HEK293 (cell line): ENCODE measurements at regions not wholly inside any gene's neighbourhood (a gene's known extent, or its start where the extent isn't known, plus 50 kb on each side); places are given as distances from the start of the nearest gene placed in this dataset.

ENCODE experiments used
- CTCF ChIA-PET: fragments of 350-600 bp; formaldehyde crosslinking; extraction: SDS; loops from one replicate; lab custom pipeline; 2021; ENCODE audit warnings: antibody characterized with exemption; lab: Yijun Ruan, JAX
- POLR2A ChIA-PET: fragments of 300-600 bp; formaldehyde crosslinking; extraction: SDS; loops from one replicate; lab custom pipeline; 2020; ENCODE audit warnings: antibody characterized with exemption, inconsistent platforms; lab: Yijun Ruan, JAX
- H3K27ac ChIP-seq: fragments of 200-500 bp; sonication (Bioruptor generic); 2 replicates; pipeline ENCODE4 v1.5.1; 2014; ENCODE audit warnings: low read depth, low read length, control low read depth, inconsistent platforms; ENCODE audit errors: extremely low read depth
- H3K36me3 ChIP-seq, 2 experiments: fragments of 200-500 bp in 1 of 2; sonication (Bioruptor generic) in 1 of 2; 1 replicate in 1 of 2; 2 replicates in 1 of 2; pipeline ENCODE4 v1.5.1; 2014 to 2017; ENCODE audit warnings: inconsistent platforms in 2 of 2, low read length in 2 of 2; ENCODE audit not compliant: control insufficient read depth in 2 of 2, insufficient read depth in 1 of 2
- H3K4me1 ChIP-seq: fragments of 200-500 bp; sonication (Bioruptor generic); 2 replicates; pipeline ENCODE4 v1.5.1; 2014; ENCODE audit warnings: mild to moderate bottlenecking, low read length, inconsistent platforms; ENCODE audit not compliant: control insufficient read depth, insufficient read depth
- H3K4me3 ChIP-seq: 2 replicates; pipeline ENCODE4 v1.5.1; 2011; ENCODE audit warnings: low read depth, mild to moderate bottlenecking, control low read depth, low read length, moderate library complexity
- H3K9me3 ChIP-seq: fragments of 200-500 bp; sonication (Bioruptor generic); 2 replicates; pipeline ENCODE4 v1.5.1; 2014; ENCODE audit warnings: low read depth, low read length, inconsistent platforms; ENCODE audit not compliant: control insufficient read depth, insufficient read depth
- OSR2 ChIP-seq: fragments of 450-650 bp; formaldehyde crosslinking; IDR thresholded peaks from 2 replicates; pipeline ENCODE4 v1.5.1; 2016; ENCODE audit warnings: missing biosample characterization, missing genetic modification characterization
- PRDM1 ChIP-seq: fragments of 450-650 bp; formaldehyde crosslinking; IDR thresholded peaks from 2 replicates; pipeline ENCODE4; 2016; ENCODE audit warnings: missing biosample characterization, missing genetic modification characterization
- SCRT2 ChIP-seq: fragments of 450-650 bp; formaldehyde crosslinking; IDR thresholded peaks from 2 replicates; pipeline ENCODE4 v1.5.1; 2016; ENCODE audit warnings: missing biosample characterization, missing genetic modification characterization
- SP7 ChIP-seq: fragments of 450-650 bp; formaldehyde crosslinking; IDR thresholded peaks from 2 replicates; pipeline ENCODE4 v1.5.1; 2016; ENCODE audit warnings: missing biosample characterization, missing genetic modification characterization
- TRIM28 ChIP-seq: IDR thresholded peaks from 2 replicates; pipeline ENCODE4 v1.6.1; 2011; ENCODE audit warnings: low read length, control low read depth, borderline replicate concordance
- ZNF155 ChIP-seq: fragments of 450-650 bp; formaldehyde crosslinking; IDR thresholded peaks from 2 replicates; pipeline ENCODE4 v1.5.1; 2016; ENCODE audit warnings: missing biosample characterization, missing genetic modification characterization
- ZNF175 ChIP-seq: fragments of 450-650 bp; formaldehyde crosslinking; IDR thresholded peaks from 2 replicates; pipeline ENCODE4 v1.5.1; 2016; ENCODE audit warnings: missing biosample characterization, missing genetic modification characterization
- ZNF239 ChIP-seq: fragments of 450-650 bp; formaldehyde crosslinking; IDR thresholded peaks from 2 replicates; pipeline ENCODE4 v1.5.1; 2016; ENCODE audit warnings: missing biosample characterization, missing genetic modification characterization
- ZNF311 ChIP-seq: fragments of 450-650 bp; formaldehyde crosslinking; IDR thresholded peaks from 2 replicates; pipeline ENCODE4 v1.5.1; 2017; ENCODE audit warnings: missing biosample characterization, missing genetic modification characterization, borderline replicate concordance
- ZNF324 ChIP-seq: fragments of 450-650 bp; formaldehyde crosslinking; IDR thresholded peaks from 2 replicates; pipeline ENCODE4 v1.5.1; 2016; ENCODE audit warnings: missing biosample characterization, missing genetic modification characterization
- ZNF341 ChIP-seq: fragments of 450-650 bp; formaldehyde crosslinking; IDR thresholded peaks from 2 replicates; pipeline ENCODE4; 2016; ENCODE audit warnings: low read depth, missing biosample characterization, missing genetic modification characterization
- ZNF354C ChIP-seq: fragments of 450-650 bp; formaldehyde crosslinking; IDR thresholded peaks from 2 replicates; pipeline ENCODE4 v1.5.1; 2016; ENCODE audit warnings: missing biosample characterization, missing genetic modification characterization, low read depth, borderline replicate concordance
- ZNF366 ChIP-seq: fragments of 450-650 bp; formaldehyde crosslinking; conservative IDR thresholded peaks from 2 replicates; pipeline ENCODE4 v1.5.1; 2016; ENCODE audit warnings: missing biosample characterization, missing genetic modification characterization
- ZNF37A ChIP-seq: fragments of 450-650 bp; IDR thresholded peaks from 2 replicates; pipeline ENCODE4 v1.5.1; 2018; ENCODE audit warnings: missing biosample characterization, missing genetic modification characterization
- ZNF423 ChIP-seq: fragments of 450-650 bp; formaldehyde crosslinking; IDR thresholded peaks from 2 replicates; pipeline ENCODE4 v1.5.1; 2016; ENCODE audit warnings: missing biosample characterization, missing genetic modification characterization
- ZNF529 ChIP-seq: fragments of 450-650 bp; formaldehyde crosslinking; IDR thresholded peaks from 2 replicates; pipeline ENCODE4 v1.5.1; 2017; ENCODE audit warnings: missing genetic modification characterization, missing biosample characterization; ENCODE audit not compliant: insufficient replicate concordance
- ZNF544 ChIP-seq: fragments of 450-650 bp; formaldehyde crosslinking; IDR thresholded peaks from 2 replicates; pipeline ENCODE4 v1.5.0; 2017; ENCODE audit warnings: missing biosample characterization, missing genetic modification characterization
- ZNF629 ChIP-seq: fragments of 450-650 bp; formaldehyde crosslinking; IDR thresholded peaks from 2 replicates; pipeline ENCODE4 v1.5.1; 2017; ENCODE audit warnings: missing biosample characterization, missing genetic modification characterization
- ZNF660 ChIP-seq: fragments of 450-650 bp; IDR thresholded peaks from 2 replicates; pipeline ENCODE4 v1.5.1; 2018; ENCODE audit warnings: missing biosample characterization, mild to moderate bottlenecking, missing genetic modification characterization
- ZNF701 ChIP-seq: fragments of 450-650 bp; formaldehyde crosslinking; IDR thresholded peaks from 2 replicates; pipeline ENCODE4 v1.5.1; 2016; ENCODE audit warnings: missing biosample characterization, missing genetic modification characterization
- ZNF776 ChIP-seq: fragments of 450-650 bp; formaldehyde crosslinking; IDR thresholded peaks from 2 replicates; pipeline ENCODE4 v1.5.0; 2017; ENCODE audit warnings: missing biosample characterization, missing genetic modification characterization, borderline replicate concordance
- TF ChIP-seq, protein P1 (sequence below): fragments of 450-650 bp; formaldehyde crosslinking; IDR thresholded peaks from 2 replicates; pipeline ENCODE4 v1.5.1; 2017; ENCODE audit warnings: missing biosample characterization, missing genetic modification characterization
- TF ChIP-seq, protein P2 (sequence below): fragments of 450-650 bp; formaldehyde crosslinking; IDR thresholded peaks from 2 replicates; pipeline ENCODE4 v1.5.1; 2017; ENCODE audit warnings: missing biosample characterization, missing genetic modification characterization
- TF ChIP-seq, protein P3 (sequence below): IDR thresholded peaks from 2 replicates; pipeline ENCODE4 v1.6.1; 2011; ENCODE audit warnings: mild to moderate bottlenecking, low read depth, low read length, borderline replicate concordance
- TF ChIP-seq, protein P4 (sequence below): fragments of 450-650 bp; formaldehyde crosslinking; IDR thresholded peaks from 2 replicates; pipeline ENCODE4 v1.5.1; 2016; ENCODE audit warnings: missing biosample characterization, missing genetic modification characterization
- TF ChIP-seq, protein P5 (sequence below): fragments of 450-650 bp; formaldehyde crosslinking; IDR thresholded peaks from 2 replicates; pipeline ENCODE4 v1.5.1; 2016; ENCODE audit warnings: missing biosample characterization, missing genetic modification characterization, low read depth
- TF ChIP-seq, protein P6 (sequence below): fragments of 450-650 bp; formaldehyde crosslinking; IDR thresholded peaks from 2 replicates; pipeline ENCODE4 v1.5.1; 2016; ENCODE audit warnings: missing biosample characterization, missing genetic modification characterization

DNA sequence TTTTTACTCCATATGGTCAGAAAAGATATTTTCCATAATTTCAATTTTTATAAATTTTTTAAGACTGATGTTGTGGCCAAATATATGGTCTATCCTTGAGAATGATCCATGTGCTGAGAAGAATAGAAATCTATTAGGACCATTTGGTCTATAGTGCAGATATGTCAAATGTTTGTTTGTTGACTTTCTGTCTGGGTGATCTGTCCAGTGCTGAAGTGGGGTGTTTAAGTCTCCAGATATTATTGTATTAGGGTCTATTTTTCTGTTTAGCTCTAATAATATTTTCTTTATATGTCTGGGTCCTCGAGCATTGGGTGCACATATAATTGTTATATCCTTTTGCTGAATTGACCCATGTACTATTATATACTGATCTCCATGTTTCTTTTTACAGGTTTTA lies 308.9 kb upstream of the LMO3 start:
- ChIA-PET POLR2A (no interaction called here), CTCF (interaction anchor here (0.7 kb wide), 1 partner anchor 1089 kb away, joined by 3 read pairs; no protein-coding TSS in a partner anchor)
- TF ChIP-seq, protein P1, sequence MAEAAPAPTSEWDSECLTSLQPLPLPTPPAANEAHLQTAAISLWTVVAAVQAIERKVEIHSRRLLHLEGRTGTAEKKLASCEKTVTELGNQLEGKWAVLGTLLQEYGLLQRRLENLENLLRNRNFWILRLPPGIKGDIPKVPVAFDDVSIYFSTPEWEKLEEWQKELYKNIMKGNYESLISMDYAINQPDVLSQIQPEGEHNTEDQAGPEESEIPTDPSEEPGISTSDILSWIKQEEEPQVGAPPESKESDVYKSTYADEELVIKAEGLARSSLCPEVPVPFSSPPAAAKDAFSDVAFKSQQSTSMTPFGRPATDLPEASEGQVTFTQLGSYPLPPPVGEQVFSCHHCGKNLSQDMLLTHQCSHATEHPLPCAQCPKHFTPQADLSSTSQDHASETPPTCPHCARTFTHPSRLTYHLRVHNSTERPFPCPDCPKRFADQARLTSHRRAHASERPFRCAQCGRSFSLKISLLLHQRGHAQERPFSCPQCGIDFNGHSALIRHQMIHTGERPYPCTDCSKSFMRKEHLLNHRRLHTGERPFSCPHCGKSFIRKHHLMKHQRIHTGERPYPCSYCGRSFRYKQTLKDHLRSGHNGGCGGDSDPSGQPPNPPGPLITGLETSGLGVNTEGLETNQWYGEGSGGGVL (tag by site-specific recombination), result no peak
- TF ChIP-seq ZNF155, result no peak
- TF ChIP-seq, protein P2, sequence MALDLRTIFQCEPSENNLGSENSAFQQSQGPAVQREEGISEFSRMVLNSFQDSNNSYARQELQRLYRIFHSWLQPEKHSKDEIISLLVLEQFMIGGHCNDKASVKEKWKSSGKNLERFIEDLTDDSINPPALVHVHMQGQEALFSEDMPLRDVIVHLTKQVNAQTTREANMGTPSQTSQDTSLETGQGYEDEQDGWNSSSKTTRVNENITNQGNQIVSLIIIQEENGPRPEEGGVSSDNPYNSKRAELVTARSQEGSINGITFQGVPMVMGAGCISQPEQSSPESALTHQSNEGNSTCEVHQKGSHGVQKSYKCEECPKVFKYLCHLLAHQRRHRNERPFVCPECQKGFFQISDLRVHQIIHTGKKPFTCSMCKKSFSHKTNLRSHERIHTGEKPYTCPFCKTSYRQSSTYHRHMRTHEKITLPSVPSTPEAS (tag by site-specific recombination), result no peak
- TF ChIP-seq ZNF701, result no peak
- TF ChIP-seq ZNF324 (tag by site-specific recombination), result no peak
- TF ChIP-seq ZNF629 (tag by site-specific recombination), result no peak
- no peak for TF ChIP-seq ZNF239 (tag by site-specific recombination)
- TF ChIP-seq, protein P3, sequence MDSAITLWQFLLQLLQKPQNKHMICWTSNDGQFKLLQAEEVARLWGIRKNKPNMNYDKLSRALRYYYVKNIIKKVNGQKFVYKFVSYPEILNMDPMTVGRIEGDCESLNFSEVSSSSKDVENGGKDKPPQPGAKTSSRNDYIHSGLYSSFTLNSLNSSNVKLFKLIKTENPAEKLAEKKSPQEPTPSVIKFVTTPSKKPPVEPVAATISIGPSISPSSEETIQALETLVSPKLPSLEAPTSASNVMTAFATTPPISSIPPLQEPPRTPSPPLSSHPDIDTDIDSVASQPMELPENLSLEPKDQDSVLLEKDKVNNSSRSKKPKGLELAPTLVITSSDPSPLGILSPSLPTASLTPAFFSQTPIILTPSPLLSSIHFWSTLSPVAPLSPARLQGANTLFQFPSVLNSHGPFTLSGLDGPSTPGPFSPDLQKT, result no peak
- TF ChIP-seq ZNF366 (tag by site-specific recombination), result no peak
- no peak for TF ChIP-seq ZNF529 (tag by site-specific recombination)
- no peak for TF ChIP-seq ZNF175 (tag by site-specific recombination)
- no peak for TF ChIP-seq ZNF311 (tag by site-specific recombination)
- no peak for TF ChIP-seq ZNF776 (tag by site-specific recombination)
- no peak for TF ChIP-seq ZNF354C
- no peak for TF ChIP-seq SP7
- no peak for TF ChIP-seq OSR2 (tag by site-specific recombination)
- no peak for TF ChIP-seq SCRT2 (tag by site-specific recombination)
- TF ChIP-seq, protein P4, sequence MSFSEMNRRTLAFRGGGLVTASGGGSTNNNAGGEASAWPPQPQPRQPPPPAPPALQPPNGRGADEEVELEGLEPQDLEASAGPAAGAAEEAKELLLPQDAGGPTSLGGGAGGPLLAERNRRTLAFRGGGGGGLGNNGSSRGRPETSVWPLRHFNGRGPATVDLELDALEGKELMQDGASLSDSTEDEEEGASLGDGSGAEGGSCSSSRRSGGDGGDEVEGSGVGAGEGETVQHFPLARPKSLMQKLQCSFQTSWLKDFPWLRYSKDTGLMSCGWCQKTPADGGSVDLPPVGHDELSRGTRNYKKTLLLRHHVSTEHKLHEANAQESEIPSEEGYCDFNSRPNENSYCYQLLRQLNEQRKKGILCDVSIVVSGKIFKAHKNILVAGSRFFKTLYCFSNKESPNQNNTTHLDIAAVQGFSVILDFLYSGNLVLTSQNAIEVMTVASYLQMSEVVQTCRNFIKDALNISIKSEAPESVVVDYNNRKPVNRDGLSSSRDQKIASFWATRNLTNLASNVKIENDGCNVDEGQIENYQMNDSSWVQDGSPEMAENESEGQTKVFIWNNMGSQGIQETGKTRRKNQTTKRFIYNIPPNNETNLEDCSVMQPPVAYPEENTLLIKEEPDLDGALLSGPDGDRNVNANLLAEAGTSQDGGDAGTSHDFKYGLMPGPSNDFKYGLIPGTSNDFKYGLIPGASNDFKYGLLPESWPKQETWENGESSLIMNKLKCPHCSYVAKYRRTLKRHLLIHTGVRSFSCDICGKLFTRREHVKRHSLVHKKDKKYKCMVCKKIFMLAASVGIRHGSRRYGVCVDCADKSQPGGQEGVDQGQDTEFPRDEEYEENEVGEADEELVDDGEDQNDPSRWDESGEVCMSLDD (tag by site-specific recombination), result no peak
- TF ChIP-seq TRIM28, result no peak
- Histone ChIP-seq H3K27ac (no peak overlapping the region), H3K9me3 (no peaks in the 10 kb centered on the region), H3K4me1 (no peaks in the 10 kb centered on the region), H3K4me3 (no peak overlapping the region), H3K36me3 (no peaks in the 10 kb centered on the region)

DNA sequence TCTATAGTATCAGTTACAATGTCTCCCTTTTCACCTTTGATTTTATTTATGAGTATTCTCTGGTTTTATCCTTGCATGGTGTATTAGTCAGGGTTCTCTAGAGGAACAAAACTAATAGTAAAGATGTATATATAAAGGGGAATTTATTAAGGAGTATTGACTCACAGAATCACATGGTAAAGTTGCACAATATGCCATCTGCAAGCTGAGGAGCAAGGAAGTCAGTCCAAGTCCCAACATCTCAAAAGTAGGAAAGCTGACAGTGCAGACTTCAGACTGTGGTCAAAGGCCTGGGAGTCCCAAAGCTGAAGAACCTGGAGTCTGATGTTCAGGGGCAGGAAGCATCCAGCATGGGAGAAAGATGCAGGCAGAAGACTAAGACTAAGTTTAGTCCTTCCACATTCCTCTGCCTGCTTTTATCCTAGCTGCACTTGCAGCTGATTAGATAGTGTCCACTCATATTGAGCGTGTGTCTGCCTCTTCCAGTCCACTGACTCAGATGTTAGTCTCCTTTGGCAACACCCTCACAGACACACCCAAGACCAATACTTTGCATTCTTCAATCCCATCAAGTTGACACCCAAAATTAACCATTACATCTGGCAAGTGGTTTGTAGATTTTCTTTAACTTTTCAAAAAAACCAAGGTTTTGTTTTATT lies 308.0 kb upstream of the LMO3 start:
- H3K36me3 ChIP-seq, result no peaks in the 10 kb centered on the region
- ChIA-PET CTCF (interaction anchor here (0.6 to 0.7 kb wide), 2 partner anchors 26 to 1090 kb away, joined by 3 read pairs; no protein-coding TSS in a partner anchor), POLR2A (no interaction called here)
- H3K4me1 ChIP-seq, result no peaks in the 10 kb centered on the region
- no peaks in the 10 kb centered on the region for H3K9me3 ChIP-seq
- no peak overlapping the region for H3K27ac ChIP-seq
- no peak overlapping the region for H3K4me3 ChIP-seq
- TF ChIP-seq ZNF37A, result no peak
- no peak for TF ChIP-seq PRDM1
- TF ChIP-seq ZNF341 (tag by site-specific recombination), result no peak
- no peak for TF ChIP-seq ZNF660 (tag by site-specific recombination)
- TF ChIP-seq ZNF423, result no peak
- TF ChIP-seq, protein P5, sequence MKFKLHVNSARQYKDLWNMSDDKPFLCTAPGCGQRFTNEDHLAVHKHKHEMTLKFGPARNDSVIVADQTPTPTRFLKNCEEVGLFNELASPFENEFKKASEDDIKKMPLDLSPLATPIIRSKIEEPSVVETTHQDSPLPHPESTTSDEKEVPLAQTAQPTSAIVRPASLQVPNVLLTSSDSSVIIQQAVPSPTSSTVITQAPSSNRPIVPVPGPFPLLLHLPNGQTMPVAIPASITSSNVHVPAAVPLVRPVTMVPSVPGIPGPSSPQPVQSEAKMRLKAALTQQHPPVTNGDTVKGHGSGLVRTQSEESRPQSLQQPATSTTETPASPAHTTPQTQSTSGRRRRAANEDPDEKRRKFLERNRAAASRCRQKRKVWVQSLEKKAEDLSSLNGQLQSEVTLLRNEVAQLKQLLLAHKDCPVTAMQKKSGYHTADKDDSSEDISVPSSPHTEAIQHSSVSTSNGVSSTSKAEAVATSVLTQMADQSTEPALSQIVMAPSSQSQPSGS (tag by site-specific recombination), result no peak
- no peak for TF ChIP-seq ZNF544 (tag by site-specific recombination)
- TF ChIP-seq, protein P6, sequence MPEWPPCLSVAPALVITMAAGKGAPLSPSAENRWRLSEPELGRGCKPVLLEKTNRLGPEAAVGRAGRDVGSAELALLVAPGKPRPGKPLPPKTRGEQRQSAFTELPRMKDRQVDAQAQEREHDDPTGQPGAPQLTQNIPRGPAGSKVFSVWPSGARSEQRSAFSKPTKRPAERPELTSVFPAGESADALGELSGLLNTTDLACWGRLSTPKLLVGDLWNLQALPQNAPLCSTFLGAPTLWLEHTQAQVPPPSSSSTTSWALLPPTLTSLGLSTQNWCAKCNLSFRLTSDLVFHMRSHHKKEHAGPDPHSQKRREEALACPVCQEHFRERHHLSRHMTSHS, result no peak
